ENCODE measurements at regions not wholly inside any gene's neighbourhood (a gene's known extent, or its start where the extent isn't known, plus 50 kb on each side); places are given as distances from the start of the nearest gene placed in this dataset.

- TF ChIP-seq CTCF (IDR thresholded peaks at IDR 0.05; ENCODE audit: low read depth, low read length), result no peak
- DNase-seq (ENCODE audit: extremely low read depth, low read depth), result no peak
Observed at GRCh38 chr11:109096266-109096665, 325.7 kb upstream of the C11orf87 start.

- DNase-seq (ENCODE audit: extremely low read depth, low read depth), result no peak
- no peak for TF ChIP-seq CTCF (IDR thresholded peaks at IDR 0.05; ENCODE audit: low read depth, low read length)
Observed at GRCh38 chr11:109106151-109106906, 315.7 kb upstream of the C11orf87 start.

- no peak for TF ChIP-seq CTCF (IDR thresholded peaks at IDR 0.05; ENCODE audit: low read depth, low read length)
- DNase-seq (ENCODE audit: extremely low read depth, low read depth), result no peak
Observed at GRCh38 chr11:109109150-109109549, 312.8 kb upstream of the C11orf87 start.

- TF ChIP-seq CTCF (IDR thresholded peaks at IDR 0.05; ENCODE audit: low read depth, low read length), result no peak
- DNase-seq (ENCODE audit: extremely low read depth, low read depth), result no peak
Observed at GRCh38 chr11:109109571-109110315, 312.2 kb upstream of the C11orf87 start.

GRCh38 chr11:109112261-109112660, 309.7 kb upstream of the C11orf87 start:
- DNase-seq (ENCODE audit: extremely low read depth, low read depth), result no peak
- TF ChIP-seq CTCF (IDR thresholded peaks at IDR 0.05; ENCODE audit: low read depth, low read length), result no peak

- no peak for TF ChIP-seq CTCF (IDR thresholded peaks at IDR 0.05; ENCODE audit: low read depth, low read length)
- no peak for DNase-seq (ENCODE audit: extremely low read depth, low read depth)
Observed at GRCh38 chr11:109112821-109113280, 309.1 kb upstream of the C11orf87 start.

- TF ChIP-seq CTCF (IDR thresholded peaks at IDR 0.05; ENCODE audit: low read depth, low read length), result no peak
- no peak for DNase-seq (ENCODE audit: extremely low read depth, low read depth)
Observed at GRCh38 chr11:109120341-109120740, 301.6 kb upstream of the C11orf87 start.
